ENCODE measurements at regions not wholly inside any gene's neighbourhood (a gene's known extent, or its start where the extent isn't known, plus 50 kb on each side); places are given as distances from the start of the nearest gene placed in this dataset.
"Not testable (repeated sequence)": the region's sequence is repeated elsewhere in the genome, so short reads cannot be mapped to it uniquely, and the experiment has no call there.

DNA sequence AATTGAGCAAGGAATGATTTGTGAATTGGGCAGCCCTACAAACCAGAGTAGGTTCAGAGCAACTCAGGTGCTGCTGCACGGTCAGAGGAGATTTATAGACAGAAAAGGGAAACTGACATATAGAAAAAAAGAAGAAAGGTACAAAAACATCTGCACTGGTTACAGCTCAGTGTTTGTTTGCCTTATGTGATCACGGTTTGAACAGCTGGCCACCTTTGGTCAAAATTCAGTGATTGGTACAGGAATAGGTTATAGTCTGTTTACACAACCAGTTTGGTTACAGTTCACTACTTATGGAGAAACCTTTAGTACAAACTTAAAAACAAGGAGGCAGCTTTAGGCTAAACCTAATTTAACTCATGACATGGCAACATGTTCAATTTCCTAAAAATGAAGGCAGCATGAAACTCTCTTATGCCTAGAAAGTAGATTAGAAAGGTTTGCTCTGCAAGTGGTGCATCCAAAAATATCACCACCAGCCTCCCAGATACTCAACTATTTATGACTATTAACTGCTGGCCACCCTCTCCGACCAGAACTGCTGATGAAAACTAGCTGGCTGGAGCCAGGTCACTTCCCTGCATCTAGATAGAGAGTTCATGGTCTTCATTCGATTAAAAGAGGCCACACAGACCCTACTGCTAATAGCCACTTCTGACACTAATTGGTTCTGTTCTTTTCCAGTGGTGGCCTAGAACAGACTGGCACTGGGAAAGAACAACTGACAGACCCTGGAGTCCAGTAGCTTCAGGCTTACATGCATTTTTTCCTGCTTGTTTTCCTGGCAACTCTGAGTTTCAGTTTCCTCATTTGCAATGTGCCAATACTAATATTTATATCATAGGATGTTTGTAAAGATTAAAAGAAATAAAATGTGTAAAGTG lies 548.0 kb downstream of the CCSER2 start:
- H3K27ac Mint-ChIP-seq: no peak overlapping the region
- CTCF ChIA-PET: no interaction called here

GRCh38 chr10:84879991-84880390 lies 551.6 kb downstream of the CCSER2 start:
- H3K4me1 Mint-ChIP-seq: no peaks in the 10 kb centered on the region
- H3K36me3 Mint-ChIP-seq: no peaks in the 10 kb centered on the region
- H3K4me3 Mint-ChIP-seq: no peak overlapping the region
- no peaks in the 10 kb centered on the region for H3K9me3 Mint-ChIP-seq
- DNase-seq (ENCODE audit: low spot score): no peak
- no peak overlapping the region for H3K27ac Mint-ChIP-seq
- no peaks in the 10 kb centered on the region for H3K27me3 Mint-ChIP-seq (ENCODE audit: low read depth)
- no peak for ATAC-seq
- TF ChIP-seq ZNF416 (CRISPR knock-in tag; IDR thresholded peaks at IDR 0.05): no peak
- TF ChIP-seq SMAD3 (CRISPR knock-in tag; IDR thresholded peaks at IDR 0.05; ENCODE audit: borderline replicate concordance): no peak
- TF ChIP-seq, protein P1, sequence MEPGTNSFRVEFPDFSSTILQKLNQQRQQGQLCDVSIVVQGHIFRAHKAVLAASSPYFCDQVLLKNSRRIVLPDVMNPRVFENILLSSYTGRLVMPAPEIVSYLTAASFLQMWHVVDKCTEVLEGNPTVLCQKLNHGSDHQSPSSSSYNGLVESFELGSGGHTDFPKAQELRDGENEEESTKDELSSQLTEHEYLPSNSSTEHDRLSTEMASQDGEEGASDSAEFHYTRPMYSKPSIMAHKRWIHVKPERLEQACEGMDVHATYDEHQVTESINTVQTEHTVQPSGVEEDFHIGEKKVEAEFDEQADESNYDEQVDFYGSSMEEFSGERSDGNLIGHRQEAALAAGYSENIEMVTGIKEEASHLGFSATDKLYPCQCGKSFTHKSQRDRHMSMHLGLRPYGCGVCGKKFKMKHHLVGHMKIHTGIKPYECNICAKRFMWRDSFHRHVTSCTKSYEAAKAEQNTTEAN (CRISPR knock-in tag; IDR thresholded peaks at IDR 0.05): no peak
- no peak for TF ChIP-seq FOXK1 (CRISPR knock-in tag; IDR thresholded peaks at IDR 0.05)
- no peak for TF ChIP-seq SOX15 (CRISPR knock-in tag; IDR thresholded peaks at IDR 0.05)
- CTCF ChIA-PET: no interaction called here
- POLR2A ChIA-PET: no interaction called here

More for the DNA sequence above, 548.0 kb downstream of the CCSER2 start:
- ATAC-seq: no peak
- Mint-ChIP-seq H3K4me3 (no peak overlapping the region), H3K27me3 (ENCODE audit: low read depth) (no peaks in the 10 kb centered on the region), H3K9me3 (no peaks in the 10 kb centered on the region), H3K4me1 (no peaks in the 10 kb centered on the region), H3K36me3 (no peaks in the 10 kb centered on the region)
- no peak for DNase-seq (ENCODE audit: low spot score)
- TF ChIP-seq FOXJ3 (CRISPR knock-in tag; IDR thresholded peaks at IDR 0.05; ENCODE audit: borderline replicate concordance): no peak
- TF ChIP-seq, protein P2, sequence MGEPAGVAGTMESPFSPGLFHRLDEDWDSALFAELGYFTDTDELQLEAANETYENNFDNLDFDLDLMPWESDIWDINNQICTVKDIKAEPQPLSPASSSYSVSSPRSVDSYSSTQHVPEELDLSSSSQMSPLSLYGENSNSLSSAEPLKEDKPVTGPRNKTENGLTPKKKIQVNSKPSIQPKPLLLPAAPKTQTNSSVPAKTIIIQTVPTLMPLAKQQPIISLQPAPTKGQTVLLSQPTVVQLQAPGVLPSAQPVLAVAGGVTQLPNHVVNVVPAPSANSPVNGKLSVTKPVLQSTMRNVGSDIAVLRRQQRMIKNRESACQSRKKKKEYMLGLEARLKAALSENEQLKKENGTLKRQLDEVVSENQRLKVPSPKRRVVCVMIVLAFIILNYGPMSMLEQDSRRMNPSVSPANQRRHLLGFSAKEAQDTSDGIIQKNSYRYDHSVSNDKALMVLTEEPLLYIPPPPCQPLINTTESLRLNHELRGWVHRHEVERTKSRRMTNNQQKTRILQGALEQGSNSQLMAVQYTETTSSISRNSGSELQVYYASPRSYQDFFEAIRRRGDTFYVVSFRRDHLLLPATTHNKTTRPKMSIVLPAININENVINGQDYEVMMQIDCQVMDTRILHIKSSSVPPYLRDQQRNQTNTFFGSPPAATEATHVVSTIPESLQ (CRISPR knock-in tag; IDR thresholded peaks at IDR 0.05): no peak
- TF ChIP-seq, protein P3, sequence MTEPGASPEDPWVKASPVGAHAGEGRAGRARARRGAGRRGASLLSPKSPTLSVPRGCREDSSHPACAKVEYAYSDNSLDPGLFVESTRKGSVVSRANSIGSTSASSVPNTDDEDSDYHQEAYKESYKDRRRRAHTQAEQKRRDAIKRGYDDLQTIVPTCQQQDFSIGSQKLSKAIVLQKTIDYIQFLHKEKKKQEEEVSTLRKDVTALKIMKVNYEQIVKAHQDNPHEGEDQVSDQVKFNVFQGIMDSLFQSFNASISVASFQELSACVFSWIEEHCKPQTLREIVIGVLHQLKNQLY (CRISPR knock-in tag; IDR thresholded peaks at IDR 0.05): no peak
- TF ChIP-seq, protein P4, sequence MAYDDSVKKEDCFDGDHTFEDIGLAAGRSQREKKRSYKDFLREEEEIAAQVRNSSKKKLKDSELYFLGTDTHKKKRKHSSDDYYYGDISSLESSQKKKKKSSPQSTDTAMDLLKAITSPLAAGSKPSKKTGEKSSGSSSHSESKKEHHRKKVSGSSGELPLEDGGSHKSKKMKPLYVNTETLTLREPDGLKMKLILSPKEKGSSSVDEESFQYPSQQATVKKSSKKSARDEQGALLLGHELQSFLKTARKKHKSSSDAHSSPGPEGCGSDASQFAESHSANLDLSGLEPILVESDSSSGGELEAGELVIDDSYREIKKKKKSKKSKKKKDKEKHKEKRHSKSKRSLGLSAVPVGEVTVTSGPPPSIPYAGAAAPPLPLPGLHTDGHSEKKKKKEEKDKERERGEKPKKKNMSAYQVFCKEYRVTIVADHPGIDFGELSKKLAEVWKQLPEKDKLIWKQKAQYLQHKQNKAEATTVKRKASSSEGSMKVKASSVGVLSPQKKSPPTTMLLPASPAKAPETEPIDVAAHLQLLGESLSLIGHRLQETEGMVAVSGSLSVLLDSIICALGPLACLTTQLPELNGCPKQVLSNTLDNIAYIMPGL (CRISPR knock-in tag; IDR thresholded peaks at IDR 0.05): no peak
- TF ChIP-seq NFE2L1 (CRISPR knock-in tag; IDR thresholded peaks at IDR 0.05): no peak
- no peak for TF ChIP-seq ZNF317 (CRISPR knock-in tag; IDR thresholded peaks at IDR 0.05; ENCODE audit: borderline replicate concordance, low read depth)
- no peak for TF ChIP-seq TEAD1 (CRISPR knock-in tag; IDR thresholded peaks at IDR 0.05)
- TF ChIP-seq, protein P5, sequence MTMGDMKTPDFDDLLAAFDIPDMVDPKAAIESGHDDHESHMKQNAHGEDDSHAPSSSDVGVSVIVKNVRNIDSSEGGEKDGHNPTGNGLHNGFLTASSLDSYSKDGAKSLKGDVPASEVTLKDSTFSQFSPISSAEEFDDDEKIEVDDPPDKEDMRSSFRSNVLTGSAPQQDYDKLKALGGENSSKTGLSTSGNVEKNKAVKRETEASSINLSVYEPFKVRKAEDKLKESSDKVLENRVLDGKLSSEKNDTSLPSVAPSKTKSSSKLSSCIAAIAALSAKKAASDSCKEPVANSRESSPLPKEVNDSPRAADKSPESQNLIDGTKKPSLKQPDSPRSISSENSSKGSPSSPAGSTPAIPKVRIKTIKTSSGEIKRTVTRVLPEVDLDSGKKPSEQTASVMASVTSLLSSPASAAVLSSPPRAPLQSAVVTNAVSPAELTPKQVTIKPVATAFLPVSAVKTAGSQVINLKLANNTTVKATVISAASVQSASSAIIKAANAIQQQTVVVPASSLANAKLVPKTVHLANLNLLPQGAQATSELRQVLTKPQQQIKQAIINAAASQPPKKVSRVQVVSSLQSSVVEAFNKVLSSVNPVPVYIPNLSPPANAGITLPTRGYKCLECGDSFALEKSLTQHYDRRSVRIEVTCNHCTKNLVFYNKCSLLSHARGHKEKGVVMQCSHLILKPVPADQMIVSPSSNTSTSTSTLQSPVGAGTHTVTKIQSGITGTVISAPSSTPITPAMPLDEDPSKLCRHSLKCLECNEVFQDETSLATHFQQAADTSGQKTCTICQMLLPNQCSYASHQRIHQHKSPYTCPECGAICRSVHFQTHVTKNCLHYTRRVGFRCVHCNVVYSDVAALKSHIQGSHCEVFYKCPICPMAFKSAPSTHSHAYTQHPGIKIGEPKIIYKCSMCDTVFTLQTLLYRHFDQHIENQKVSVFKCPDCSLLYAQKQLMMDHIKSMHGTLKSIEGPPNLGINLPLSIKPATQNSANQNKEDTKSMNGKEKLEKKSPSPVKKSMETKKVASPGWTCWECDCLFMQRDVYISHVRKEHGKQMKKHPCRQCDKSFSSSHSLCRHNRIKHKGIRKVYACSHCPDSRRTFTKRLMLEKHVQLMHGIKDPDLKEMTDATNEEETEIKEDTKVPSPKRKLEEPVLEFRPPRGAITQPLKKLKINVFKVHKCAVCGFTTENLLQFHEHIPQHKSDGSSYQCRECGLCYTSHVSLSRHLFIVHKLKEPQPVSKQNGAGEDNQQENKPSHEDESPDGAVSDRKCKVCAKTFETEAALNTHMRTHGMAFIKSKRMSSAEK (CRISPR knock-in tag; IDR thresholded peaks at IDR 0.05; ENCODE audit: borderline replicate concordance): no peak
- POLR2A ChIA-PET: no interaction called here

DNA sequence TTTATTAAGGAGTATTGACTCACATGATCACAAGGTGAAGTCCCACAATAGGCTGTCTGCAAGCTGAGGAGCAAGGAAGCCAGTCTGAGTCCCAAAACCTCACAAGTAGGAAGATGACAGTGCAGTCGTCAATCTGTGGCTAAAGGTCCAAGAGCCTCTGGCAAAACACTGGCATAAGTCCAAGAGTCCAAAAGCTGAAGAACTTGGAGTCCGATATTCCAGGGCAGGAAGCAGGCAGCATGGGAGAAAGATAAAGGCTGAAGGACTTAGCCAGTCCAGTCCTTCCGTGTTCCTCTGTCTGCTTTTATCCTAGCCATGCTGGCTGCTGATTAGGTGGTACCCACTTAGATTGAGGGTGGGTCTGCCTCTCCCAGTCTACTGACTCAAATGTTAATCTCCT lies 553.3 kb downstream of the CCSER2 start:
- H3K27me3 Mint-ChIP-seq (ENCODE audit: low read depth); H3K9me3 Mint-ChIP-seq; DNase-seq (ENCODE audit: low spot score); H3K36me3 Mint-ChIP-seq; H3K4me3 Mint-ChIP-seq; H3K27ac Mint-ChIP-seq; CTCF ChIA-PET; ATAC-seq; POLR2A ChIA-PET; H3K4me1 Mint-ChIP-seq: not testable (repeated sequence)

Data from WTC11 (cell line).